GM18505 (cell line): ENCODE measurements at regions not wholly inside any gene's neighbourhood (a gene's known extent, or its start where the extent isn't known, plus 50 kb on each side); places are given as distances from the start of the nearest gene placed in this dataset.

ENCODE experiments used
- ATAC-seq: cut with Tn5 transposase; IDR thresholded peaks from one replicate; pipeline ENCODE4 v1.9.1; 2021; ENCODE audit not compliant: unreplicated experiment
- POLR2A ChIP-seq: IDR thresholded peaks from 4 replicates; pipeline ENCODE4 v1.6.1; 2011; ENCODE audit warnings: borderline replicate concordance; ENCODE audit not compliant: insufficient read depth, insufficient read length; ENCODE audit errors: extremely low read depth

DNA sequence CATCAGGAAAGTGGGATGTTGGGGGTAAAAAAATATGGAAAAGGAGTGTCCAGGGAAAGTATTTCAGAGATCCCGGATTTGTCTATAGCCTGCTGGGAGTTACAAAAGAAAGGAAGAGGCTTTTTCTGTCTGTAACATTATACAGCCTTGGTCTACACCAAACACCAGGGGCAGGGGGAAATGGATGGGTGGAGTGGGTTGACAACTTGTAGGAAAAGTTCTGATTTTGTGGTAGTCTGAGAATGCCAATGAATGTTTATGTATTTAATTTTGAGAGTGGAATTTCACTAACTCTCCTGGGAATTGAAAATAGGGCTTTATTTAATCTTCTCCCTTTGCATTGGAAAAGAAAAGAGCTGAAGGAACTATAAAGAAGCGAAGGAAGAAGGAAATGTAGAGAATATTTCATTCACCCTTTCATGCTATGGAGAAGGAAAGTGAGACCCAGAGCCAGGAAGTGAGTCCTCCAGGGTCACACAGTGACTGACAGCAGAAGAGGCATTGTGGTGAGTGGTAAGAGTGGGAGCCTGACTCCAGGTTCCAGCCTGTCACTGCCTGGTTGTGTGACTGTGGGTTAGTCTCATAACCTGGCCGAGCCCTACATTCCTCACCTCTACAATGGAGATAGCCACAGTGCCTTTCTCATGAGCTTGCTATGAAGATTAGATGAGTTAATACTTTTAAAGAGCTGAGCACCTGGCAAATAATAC lies 346.3 kb upstream of the TNP1 start:
- TF ChIP-seq POLR2A: no peak
- ATAC-seq: no peak

GRCh38 chr2:217204358-217204757 lies 344.5 kb upstream of the TNP1 start:
- ATAC-seq: no peak
- TF ChIP-seq POLR2A: no peak

- no peak for ATAC-seq
- TF ChIP-seq POLR2A: no peak
These were observed 343.2 kb upstream of the TNP1 start for GRCh38 chr2:217203086-217203485.

GRCh38 chr2:217199255-217199630 lies 339.4 kb upstream of the TNP1 start:
- no peak for ATAC-seq
- no peak for TF ChIP-seq POLR2A

DNA sequence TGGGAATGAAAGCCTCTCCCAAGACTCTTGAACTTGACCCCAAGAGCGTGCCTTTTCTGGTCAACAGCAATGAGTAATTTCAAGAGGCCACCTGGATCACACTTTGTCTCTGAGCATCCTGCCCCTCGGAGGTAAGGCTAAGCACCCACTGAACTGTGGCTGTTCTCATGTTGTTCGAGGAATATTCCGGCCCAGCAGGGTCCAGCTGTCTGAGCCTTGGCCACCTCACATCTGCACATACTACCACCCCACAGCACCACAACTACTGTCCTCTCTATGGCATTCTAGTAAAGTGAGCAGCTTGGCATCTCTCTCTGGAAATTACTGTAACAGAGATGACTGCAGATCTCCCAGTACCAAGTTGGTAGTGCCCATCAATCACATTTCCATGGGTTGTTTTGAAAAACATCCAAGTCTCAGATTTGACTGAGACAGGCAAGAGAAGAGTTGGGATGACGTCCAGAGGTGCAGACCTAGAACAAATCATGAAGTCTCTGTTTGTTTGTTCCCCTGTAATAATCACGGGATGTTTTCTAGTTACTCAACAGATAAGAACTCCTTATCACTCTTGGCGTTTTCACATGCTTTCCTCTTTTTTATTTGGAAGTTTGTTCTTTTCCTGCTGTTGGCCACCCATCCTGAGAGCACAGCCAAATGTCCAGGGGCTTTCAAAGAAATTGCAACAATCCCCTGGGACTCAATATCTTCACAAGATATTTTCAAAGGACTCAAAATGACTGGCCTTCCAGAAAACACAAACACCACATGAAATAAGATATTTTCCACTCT lies 336.0 kb upstream of the TNP1 start:
- no peak for TF ChIP-seq POLR2A

GRCh38 chr2:217195016-217195415 lies 335.2 kb upstream of the TNP1 start:
- no peak for ATAC-seq

More for the DNA sequence above, 336.0 kb upstream of the TNP1 start:
- no peak for ATAC-seq

GRCh38 chr2:217193431-217194340 lies 333.8 kb upstream of the TNP1 start:
- ATAC-seq: no peak
- TF ChIP-seq POLR2A: no peak

More at GRCh38 chr2:217195016-217195415, 335.2 kb upstream of the TNP1 start:
- TF ChIP-seq POLR2A: no peak

DNA sequence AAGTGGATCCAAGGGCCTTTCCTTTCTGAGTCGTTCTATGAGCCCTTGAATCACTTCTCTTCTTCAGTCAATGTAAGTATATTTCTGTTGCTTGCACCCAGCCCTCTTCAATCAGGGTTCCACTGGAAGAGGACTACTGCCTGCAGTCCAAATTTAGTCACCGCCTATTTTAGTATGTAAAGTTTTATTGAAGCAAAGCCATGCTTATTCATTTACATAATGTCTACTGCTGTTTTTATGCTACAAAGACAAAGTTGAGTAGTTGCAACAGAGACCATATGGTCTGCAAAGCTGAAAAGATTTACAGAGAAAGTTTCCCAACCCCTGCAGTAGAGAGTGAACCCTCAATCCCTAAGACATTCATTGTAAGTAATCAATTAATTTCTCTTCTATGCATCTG lies 332.5 kb upstream of the TNP1 start:
- no peak for TF ChIP-seq POLR2A

GRCh38 chr2:217189747-217190146 lies 329.9 kb upstream of the TNP1 start:
- no peak for ATAC-seq
- no peak for TF ChIP-seq POLR2A

More for the DNA sequence above, 332.5 kb upstream of the TNP1 start:
- no peak for ATAC-seq

DNA sequence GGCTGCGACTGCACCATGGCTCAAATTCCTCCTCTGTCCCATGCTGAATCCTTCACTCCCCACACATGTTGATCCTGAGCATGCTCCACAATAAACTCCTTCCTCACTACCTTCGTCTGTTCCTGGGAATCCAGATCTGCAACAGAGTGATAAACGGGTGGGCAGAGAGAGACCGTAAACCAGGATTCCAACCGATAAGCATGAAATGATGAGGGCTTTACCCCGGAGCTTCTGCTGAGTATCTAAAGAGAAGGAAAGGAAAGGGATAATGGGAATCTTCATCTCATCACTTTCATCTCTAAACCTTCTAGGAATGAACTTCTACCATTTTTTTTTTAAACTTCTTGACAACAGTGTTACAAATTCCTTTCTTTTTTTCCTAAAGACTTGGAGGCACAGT lies 329.3 kb upstream of the TNP1 start:
- TF ChIP-seq POLR2A: no peak

GRCh38 chr2:217186668-217187159 lies 326.9 kb upstream of the TNP1 start:
- no peak for TF ChIP-seq POLR2A
- no peak for ATAC-seq

More for the DNA sequence above, 329.3 kb upstream of the TNP1 start:
- ATAC-seq: no peak

DNA sequence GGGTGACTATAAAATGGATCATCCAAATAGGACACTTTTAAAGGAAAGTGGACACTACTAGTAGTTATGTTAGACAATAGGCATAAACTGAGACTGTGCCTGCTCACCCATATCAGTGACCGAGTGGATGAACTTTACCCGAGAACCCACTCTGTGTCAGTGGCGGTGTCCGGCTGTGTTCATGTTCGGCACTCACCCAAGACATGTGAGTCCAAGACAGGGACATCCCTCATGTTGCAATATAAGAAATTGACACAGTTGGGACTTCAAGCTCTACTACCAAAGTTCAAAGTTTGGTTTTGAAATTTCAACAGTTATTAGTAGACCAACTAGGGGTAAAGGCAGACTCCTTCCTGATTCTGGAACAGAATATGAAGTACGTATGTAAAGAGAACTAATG lies 326.3 kb upstream of the TNP1 start:
- TF ChIP-seq POLR2A: no peak
- no peak for ATAC-seq
